Fibroblast of lung (primary cell): ENCODE measurements at regions not wholly inside any gene's neighbourhood (a gene's known extent, or its start where the extent isn't known, plus 50 kb on each side); places are given as distances from the start of the nearest gene placed in this dataset.

Experiments used
- EZH2 ChIP-seq: IDR thresholded peaks from 2 replicates; pipeline ENCODE4 v1.5.1; 2012; ENCODE audit warnings: low read length, control low read depth, mild to moderate bottlenecking; ENCODE audit errors: missing control alignments
- TF ChIP-seq, protein P1 (sequence below), 2 donors: IDR thresholded peaks in 1 of 2; conservative IDR thresholded peaks in 1 of 2; 1 replicate in 1 of 2; 2 replicates in 1 of 2; pipeline ENCODE4 v1.5.1; 2011 to 2012; ENCODE audit warnings: low read length in 2 of 2, control low read depth in 1 of 2, inconsistent platforms in 1 of 2, low read depth in 1 of 2, mild to moderate bottlenecking in 1 of 2

- TF ChIP-seq, protein P1, sequence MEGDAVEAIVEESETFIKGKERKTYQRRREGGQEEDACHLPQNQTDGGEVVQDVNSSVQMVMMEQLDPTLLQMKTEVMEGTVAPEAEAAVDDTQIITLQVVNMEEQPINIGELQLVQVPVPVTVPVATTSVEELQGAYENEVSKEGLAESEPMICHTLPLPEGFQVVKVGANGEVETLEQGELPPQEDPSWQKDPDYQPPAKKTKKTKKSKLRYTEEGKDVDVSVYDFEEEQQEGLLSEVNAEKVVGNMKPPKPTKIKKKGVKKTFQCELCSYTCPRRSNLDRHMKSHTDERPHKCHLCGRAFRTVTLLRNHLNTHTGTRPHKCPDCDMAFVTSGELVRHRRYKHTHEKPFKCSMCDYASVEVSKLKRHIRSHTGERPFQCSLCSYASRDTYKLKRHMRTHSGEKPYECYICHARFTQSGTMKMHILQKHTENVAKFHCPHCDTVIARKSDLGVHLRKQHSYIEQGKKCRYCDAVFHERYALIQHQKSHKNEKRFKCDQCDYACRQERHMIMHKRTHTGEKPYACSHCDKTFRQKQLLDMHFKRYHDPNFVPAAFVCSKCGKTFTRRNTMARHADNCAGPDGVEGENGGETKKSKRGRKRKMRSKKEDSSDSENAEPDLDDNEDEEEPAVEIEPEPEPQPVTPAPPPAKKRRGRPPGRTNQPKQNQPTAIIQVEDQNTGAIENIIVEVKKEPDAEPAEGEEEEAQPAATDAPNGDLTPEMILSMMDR (conservative IDR thresholded peaks at IDR 0.05 in 1 of 2, IDR thresholded peaks at IDR 0.05 in 1 of 2; ENCODE audit: low read depth in 1 of 2, low read length in 2 of 2) = no peak
- no peak for TF ChIP-seq EZH2
Observed at GRCh38 chr3:104458657-104459056, 908.1 kb upstream of the ALCAM start.
